OCI-LY3 (cell line): ENCODE measurements at regions not wholly inside any gene's neighbourhood (a gene's known extent, or its start where the extent isn't known, plus 50 kb on each side); places are given as distances from the start of the nearest gene placed in this dataset.

Experiments
- H2AFZ ChIP-seq: fragments of 200-600, 300-600 bp; shearing (Covaris generic); 2 replicates; pipeline ENCODE4 v1.6.0; 2014; ENCODE audit warnings: antibody characterized with exemption, low read depth, low read length
- H3K27ac ChIP-seq: fragments of 200-600, 300-600 bp; sonication (generic); 2 replicates; pipeline ENCODE4 v1.5.1; 2014; ENCODE audit warnings: mild to moderate bottlenecking, low read length, moderate library complexity, mixed read lengths
- H3K27me3 ChIP-seq: fragments of 200-600, 300-600 bp; sonication (generic); 2 replicates; pipeline ENCODE4 v1.6.1; 2014; ENCODE audit warnings: low read depth, low read length, mixed read lengths
- H3K36me3 ChIP-seq: fragments of 200-600, 300-600 bp; sonication (generic); replicated peaks from 2 replicates; pipeline ENCODE3; 2014; ENCODE audit warnings: low read depth, low read length, mixed read lengths
- H3K4me1 ChIP-seq: fragments of 300-600, 200-600 bp; sonication (generic); 2 replicates; pipeline ENCODE4 v1.6.1; 2014; ENCODE audit warnings: low read length, mixed read lengths
- H3K4me2 ChIP-seq: fragments of 200-600, 300-600 bp; sonication (generic); 2 replicates; pipeline ENCODE4 v1.6.1; 2014; ENCODE audit warnings: low read length, mixed read lengths
- H3K4me3 ChIP-seq: fragments of 300-600, 200-600 bp; sonication (generic); 2 replicates; pipeline ENCODE4 v1.5.1; 2014; ENCODE audit warnings: antibody characterized with exemption, mild to moderate bottlenecking, low read length, moderate library complexity
- H3K79me2 ChIP-seq: fragments of 300-600, 200-600 bp; shearing (Covaris generic); 2 replicates; pipeline ENCODE4 v1.6.1; 2014; ENCODE audit warnings: mild to moderate bottlenecking, low read length, mixed read lengths
- H3K9ac ChIP-seq: fragments of 300-600, 200-600 bp; shearing (Covaris generic); 2 replicates; pipeline ENCODE4 v1.6.0; 2014; ENCODE audit warnings: mild to moderate bottlenecking, low read length, moderate library complexity
- H3K9me3 ChIP-seq: fragments of 200-600, 300-600 bp; shearing (Covaris generic); 2 replicates; pipeline ENCODE4 v1.6.1; 2014; ENCODE audit warnings: low read length, mixed read lengths; ENCODE audit not compliant: insufficient read depth
- H4K20me1 ChIP-seq: fragments of 200-600, 300-600 bp; sonication (generic); 2 replicates; pipeline ENCODE4 v1.6.1; 2016; ENCODE audit warnings: low read length, mixed read lengths; ENCODE audit not compliant: insufficient read depth
- EZH2phosphoT487 ChIP-seq: fragments of 200-600 bp; shearing (Covaris generic); IDR thresholded peaks from 2 replicates; pipeline ENCODE4 v1.6.1; 2018; ENCODE audit warnings: antibody characterized with exemption, mixed run types, low read depth
- TF ChIP-seq, protein P1 (sequence below): fragments of 200-600, 300-600 bp; sonication (generic); IDR thresholded peaks from 2 replicates; pipeline ENCODE4 v1.5.1; 2014; ENCODE audit warnings: antibody characterized with exemption, low read length, low read depth

DNA sequence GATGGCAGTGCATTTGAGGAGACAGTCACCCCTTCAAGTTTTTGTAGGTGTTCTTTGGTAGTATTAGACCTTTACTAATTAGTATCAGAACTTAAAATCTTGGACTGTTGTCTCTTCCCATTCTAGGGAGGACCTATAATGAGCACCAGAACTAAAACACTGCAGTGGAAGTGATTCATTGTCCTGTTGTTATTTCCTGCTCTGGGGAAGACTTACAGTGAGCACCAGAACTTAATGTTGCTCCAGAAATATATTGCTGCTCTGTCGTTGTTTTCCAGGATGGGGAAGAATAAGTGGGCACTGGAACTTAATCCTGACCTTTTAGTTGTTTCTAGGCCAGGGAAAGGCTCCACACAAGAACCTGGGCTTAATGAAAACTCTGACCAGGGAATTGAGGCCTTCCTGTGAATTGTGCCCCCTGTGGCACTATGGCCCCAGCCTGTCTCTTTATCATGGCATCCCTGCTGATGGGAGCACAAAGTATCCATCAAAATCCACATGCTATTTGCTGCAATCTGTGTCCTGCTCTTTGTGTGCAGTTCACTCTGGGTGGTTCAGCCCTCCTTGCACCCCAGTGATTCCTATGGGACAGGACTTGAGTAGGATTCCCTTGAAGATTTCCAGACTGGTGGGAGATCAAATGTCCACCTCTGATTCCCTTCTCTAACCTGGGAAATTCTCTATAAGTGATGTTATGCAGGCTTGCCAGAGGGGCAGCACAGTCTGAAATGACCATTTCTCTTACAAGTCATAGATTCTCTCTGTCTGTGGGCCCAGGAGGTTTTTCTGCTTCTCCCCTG, 175.8 kb downstream of the PAWR start:
- Histone ChIP-seq H3K27me3 (no peaks in the 10 kb centered on the region), H3K4me1 (no peaks in the 10 kb centered on the region), H3K9me3 (no peaks in the 10 kb centered on the region), H3K36me3 (peaks cover 5% of the 10 kb centered on the region), H3K4me2 (no peak overlapping the region), H4K20me1 (no peaks in the 10 kb centered on the region), H2AFZ (no peak overlapping the region), H3K4me3 (no peak overlapping the region), H3K79me2 (no peaks in the 10 kb centered on the region), H3K9ac (no peak overlapping the region), H3K27ac (no peak overlapping the region)
- TF ChIP-seq, protein P1, sequence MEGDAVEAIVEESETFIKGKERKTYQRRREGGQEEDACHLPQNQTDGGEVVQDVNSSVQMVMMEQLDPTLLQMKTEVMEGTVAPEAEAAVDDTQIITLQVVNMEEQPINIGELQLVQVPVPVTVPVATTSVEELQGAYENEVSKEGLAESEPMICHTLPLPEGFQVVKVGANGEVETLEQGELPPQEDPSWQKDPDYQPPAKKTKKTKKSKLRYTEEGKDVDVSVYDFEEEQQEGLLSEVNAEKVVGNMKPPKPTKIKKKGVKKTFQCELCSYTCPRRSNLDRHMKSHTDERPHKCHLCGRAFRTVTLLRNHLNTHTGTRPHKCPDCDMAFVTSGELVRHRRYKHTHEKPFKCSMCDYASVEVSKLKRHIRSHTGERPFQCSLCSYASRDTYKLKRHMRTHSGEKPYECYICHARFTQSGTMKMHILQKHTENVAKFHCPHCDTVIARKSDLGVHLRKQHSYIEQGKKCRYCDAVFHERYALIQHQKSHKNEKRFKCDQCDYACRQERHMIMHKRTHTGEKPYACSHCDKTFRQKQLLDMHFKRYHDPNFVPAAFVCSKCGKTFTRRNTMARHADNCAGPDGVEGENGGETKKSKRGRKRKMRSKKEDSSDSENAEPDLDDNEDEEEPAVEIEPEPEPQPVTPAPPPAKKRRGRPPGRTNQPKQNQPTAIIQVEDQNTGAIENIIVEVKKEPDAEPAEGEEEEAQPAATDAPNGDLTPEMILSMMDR, result no peak
- TF ChIP-seq EZH2phosphoT487, result no peak

DNA sequence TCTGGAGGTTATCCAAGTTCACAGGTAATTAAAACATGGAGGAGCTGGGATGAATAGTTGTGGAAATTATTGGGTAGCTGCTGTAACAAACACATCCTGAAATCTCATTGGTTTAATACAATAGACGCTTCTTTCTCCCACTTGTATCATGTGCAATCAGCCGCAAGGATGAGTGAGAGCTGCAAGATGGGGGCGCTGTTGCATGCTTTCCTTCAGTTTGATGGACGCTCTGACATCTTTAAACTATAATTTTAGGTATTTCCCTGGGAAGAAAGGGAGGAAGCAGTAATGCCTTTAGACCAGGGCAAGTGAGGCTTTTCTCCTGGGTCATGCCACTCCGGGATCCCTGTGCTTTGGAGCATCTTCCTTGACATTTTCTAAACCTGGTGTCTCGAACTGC, 178.7 kb downstream of the PAWR start:
- H2AFZ ChIP-seq, result no peak overlapping the region
- H3K4me3 ChIP-seq, result no peak overlapping the region
- no peak overlapping the region for H3K9ac ChIP-seq
- H3K4me1 ChIP-seq, result no peaks in the 10 kb centered on the region
- no peaks in the 10 kb centered on the region for H3K27me3 ChIP-seq
- H3K9me3 ChIP-seq, result no peaks in the 10 kb centered on the region
- no peak for TF ChIP-seq EZH2phosphoT487
- TF ChIP-seq, protein P1, result peak; percentile 40
- no peaks in the 10 kb centered on the region for H3K79me2 ChIP-seq
- H3K36me3 ChIP-seq, result peaks cover 5% of the 10 kb centered on the region
- no peak overlapping the region for H3K27ac ChIP-seq
- H4K20me1 ChIP-seq, result no peaks in the 10 kb centered on the region
- H3K4me2 ChIP-seq, result no peak overlapping the region

DNA sequence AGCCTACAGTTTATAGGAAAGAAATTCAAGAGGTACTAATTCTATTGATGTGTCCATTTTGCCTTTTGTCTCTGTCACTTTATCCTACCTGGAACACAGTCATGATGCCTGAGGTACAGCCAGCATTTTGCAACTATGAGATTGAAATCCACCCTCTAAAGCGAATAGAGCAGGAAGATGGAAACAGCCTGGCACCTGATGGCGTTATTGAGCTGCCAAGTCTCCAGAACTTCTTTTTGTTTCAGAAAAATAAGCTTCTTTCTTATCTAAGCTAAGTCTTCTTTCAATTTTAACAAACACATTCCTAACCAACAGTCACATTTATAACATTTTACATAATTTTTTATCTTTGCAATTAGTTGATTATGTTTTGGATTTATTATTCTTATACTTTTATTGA, 182.1 kb downstream of the PAWR start:
- no peaks in the 10 kb centered on the region for H3K79me2 ChIP-seq
- no peak overlapping the region for H3K27ac ChIP-seq
- H3K9ac ChIP-seq, result no peak overlapping the region
- no peak overlapping the region for H2AFZ ChIP-seq
- H3K4me2 ChIP-seq, result no peak overlapping the region
- H3K4me1 ChIP-seq, result no peaks in the 10 kb centered on the region
- TF ChIP-seq EZH2phosphoT487, result no peak
- TF ChIP-seq, protein P1, result no peak
- no peaks in the 10 kb centered on the region for H4K20me1 ChIP-seq
- no peaks in the 10 kb centered on the region for H3K36me3 ChIP-seq
- H3K27me3 ChIP-seq, result no peaks in the 10 kb centered on the region
- no peak overlapping the region for H3K4me3 ChIP-seq
- no peaks in the 10 kb centered on the region for H3K9me3 ChIP-seq
